ENCODE measurements at regions not wholly inside any gene's neighbourhood (a gene's known extent, or its start where the extent isn't known, plus 50 kb on each side); places are given as distances from the start of the nearest gene placed in this dataset.

- TF ChIP-seq CTCF (IDR thresholded peaks at IDR 0.05; ENCODE audit: control extremely low read depth in 1 of 3, insufficient read depth in 1 of 3, low read depth in 1 of 3, low read length in 3 of 3) (no peak), TAF1 (IDR thresholded peaks at IDR 0.05; ENCODE audit: low read depth, low read length) (no peak), MAFK (IDR thresholded peaks at IDR 0.05; ENCODE audit: low read depth, low read length) (no peak)
Observed at GRCh38 chr2:12948231-12948960, 231.7 kb downstream of the TRIB2 start (continued).

All from H1 (cell line).